CD4-positive, alpha-beta T cell treated with Interferon gamma for 1 hour (primary cell): ENCODE measurements at regions not wholly inside any gene's neighbourhood (a gene's known extent, or its start where the extent isn't known, plus 50 kb on each side); places are given as distances from the start of the nearest gene placed in this dataset.

Experiments used
- DNase-seq: peaks from one replicate; pipeline ENCODE4 v3.0.0-alpha.2; 2020

DNA sequence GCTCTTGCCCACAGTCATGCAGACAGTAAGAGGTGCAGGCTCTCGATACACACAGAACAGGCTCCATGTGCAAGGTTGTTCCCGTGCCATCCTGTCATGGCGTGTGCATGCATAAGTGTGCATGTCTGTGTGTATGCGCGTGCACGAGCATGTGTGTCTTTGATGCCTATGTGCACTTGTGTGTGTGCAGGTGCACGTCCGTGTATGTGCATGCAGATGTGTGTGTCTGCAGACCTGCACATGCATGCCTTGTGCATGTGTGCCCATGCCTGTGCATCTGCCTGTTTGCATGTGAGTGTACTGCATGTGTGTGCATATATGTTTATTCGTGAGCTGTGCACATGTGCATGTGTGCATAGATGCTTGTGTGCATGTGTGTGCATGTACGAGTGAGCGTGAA is 309.8 kb downstream of the TMEM121 start:
- no peak for DNase-seq

DNA sequence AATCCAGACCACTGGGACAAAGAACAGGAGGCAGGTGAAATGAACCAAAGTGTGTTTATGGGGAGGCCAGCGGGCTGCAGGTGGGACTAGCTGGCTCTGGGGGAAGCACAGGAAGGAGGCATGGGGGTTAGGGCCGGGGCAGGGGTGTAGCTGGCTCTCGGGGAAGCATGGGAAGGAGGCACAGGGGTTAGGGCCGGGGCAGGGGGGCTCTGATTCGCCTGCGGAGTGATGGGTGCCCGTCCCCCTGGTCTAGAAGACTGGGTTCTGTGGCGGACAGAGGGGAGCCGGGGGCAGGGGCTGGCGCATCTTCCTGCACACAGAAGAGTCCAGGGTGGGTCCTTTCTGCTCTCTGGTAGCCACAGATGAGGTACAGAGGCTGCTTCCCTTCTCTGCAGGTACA is 310.3 kb downstream of the TMEM121 start:
- DNase-seq = no peak

GRCh38 chr14:105837349-105838063 is 311.1 kb downstream of the TMEM121 start:
- DNase-seq = no peak

DNA sequence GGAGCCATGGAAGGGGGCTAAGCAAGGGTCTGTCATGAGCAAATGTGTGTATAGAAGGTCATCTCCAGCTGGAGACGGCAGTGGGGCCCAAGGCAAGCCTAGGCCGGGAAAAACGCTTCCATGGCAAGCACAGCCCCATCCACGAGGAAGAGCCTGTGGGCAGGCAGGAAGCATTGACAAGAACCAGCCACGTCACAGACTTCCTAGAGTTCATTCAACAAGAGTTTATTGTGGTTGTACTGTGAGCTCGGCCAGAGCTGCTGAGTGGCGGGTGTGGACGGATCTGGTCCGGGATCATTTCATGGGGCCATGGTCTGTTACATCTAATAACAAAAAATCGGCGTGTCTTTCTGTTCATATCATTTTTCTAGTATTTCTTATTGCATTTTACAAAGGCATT is 311.7 kb downstream of the TMEM121 start:
- no peak for DNase-seq

- DNase-seq = no peak
Measured at GRCh38 chr14:105838591-105839424, 312.4 kb downstream of the TMEM121 start.

- DNase-seq = no peak
Measured at GRCh38 chr14:105839425-105840265, 313.3 kb downstream of the TMEM121 start.

DNA sequence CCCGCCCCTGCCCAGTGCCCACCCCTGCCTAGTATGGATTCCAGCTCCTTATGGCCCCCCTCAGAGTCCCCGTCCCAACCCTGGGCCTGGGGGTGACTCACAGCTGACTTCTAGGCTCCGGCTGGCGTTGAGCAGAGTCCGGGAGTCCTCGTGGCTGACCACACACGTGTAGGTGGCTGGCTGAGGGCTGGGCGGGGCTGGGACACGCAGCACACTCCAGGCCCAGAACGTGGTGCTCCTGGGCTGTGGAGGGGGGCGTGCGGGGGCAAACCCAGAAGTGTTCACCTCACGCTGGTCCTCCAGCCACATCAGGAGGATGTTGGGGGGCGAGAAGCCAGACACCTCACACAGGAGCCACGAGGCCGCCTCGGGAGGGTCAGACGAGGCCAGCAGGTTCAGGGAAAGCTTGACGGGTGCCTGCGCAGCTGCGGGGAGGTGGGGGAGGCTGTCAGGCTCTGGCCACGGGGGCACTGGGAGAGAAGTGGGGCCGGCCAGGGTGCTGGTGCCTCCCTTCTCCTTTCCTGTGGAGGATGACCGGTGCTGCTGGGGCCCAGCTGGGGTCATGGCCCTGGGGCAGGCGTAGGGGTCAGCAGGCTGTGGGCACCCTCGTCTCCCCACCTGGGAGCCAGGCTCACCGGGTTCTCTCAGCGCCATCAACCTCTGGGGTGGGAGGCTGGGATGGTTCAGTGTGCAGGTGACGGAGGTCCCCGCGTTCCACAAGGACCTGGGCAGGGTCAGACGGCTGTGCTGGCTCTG is 314.1 kb downstream of the TMEM121 start:
- DNase-seq = no peak

DNA sequence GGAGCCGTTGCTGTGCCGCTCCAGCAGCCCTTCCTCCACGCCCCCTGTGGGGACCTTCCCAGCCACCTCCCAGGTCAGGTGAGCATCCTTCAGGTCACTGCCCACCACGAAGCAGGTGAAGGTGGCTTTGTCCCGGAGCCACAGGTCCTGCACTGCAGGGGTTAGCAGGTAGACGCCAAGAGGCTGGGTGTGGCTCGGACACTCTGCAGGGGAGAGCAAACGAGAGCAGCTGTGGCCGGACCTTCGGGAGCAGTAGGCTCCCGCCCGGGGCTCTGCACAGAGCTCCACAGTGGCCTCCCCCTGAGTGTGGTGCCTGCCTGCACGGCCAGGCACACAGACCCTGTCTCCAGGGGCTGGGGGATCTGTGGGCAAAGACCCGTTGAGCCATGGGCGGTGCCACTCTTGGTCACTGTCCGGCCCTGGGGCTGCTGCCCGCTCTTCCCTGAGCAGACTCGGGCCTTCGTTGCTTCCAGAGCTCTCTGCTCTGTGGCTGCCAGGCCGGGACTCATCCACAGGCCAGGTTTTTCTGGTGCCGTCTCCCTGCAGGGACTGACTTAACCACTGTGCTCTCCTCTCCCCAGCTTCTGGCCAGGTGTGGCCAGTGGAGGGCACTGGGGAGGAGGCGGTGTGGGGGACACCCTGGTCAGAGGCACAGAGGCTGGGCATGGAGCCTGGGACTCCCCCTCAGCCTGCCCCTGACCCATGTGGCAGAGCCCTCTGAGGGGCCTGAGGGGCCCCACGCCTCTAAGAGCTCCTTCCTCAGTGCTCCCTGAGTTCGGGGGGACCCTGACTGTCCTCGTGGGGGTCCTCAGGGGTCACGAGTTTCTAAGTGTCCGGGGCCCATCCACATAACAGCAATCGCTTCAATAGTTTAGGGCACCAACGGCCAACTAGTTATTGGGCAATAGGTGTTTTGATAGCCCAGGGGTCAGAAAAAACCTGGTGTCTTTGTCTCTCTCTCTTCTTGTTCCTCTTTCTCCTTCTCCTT is 314.9 kb downstream of the TMEM121 start:
- no peak for DNase-seq

DNA sequence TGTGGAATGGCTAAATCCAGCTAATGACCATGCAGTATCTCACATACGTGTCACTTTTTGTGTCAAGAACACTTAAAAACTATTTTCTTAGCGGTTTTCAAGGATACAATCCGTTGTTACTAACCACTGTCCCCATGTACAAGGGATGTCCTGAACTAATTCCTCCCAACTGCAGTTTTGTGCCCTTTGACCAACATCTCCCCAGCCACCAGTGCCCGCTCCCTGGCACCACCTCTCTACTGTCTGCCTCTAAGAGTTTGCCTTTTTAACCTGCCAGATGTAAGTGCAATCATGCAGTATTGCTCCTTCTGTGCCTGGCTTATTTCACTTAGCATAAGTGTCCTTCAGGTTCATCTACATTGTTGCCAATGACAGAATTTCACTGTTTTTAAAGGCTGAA is 315.7 kb downstream of the TMEM121 start:
- DNase-seq = no peak

DNA sequence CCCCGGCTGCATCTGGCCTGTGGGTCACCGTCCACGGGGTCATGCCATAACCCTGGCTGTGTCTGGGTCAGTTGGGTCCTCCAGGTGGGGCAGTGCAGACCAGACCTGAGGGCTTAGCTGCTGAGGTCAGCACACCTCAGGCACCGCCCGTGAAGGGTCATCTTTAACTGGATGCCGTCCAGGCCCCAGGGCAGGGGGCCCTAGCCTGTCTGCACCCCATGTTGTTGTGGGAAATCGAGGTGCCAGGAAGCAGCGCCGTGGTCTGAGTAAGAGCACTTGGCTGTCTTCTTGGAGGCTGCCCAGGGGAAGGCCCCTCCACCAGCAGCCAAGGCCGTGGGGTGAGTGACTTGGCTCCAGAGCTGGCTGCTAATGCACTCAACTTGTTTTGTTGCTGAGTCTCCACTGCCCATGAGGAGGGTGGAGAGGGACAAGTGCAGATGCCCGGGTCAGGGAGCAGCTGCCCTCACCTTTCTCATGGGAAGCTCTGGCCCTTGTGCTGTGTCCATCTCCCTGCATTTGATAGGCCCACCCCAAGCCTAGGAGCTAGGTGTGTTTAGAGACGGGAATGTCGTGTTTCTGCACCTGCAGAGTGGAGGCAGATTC is 317.2 kb downstream of the TMEM121 start:
- DNase-seq = no peak

DNA sequence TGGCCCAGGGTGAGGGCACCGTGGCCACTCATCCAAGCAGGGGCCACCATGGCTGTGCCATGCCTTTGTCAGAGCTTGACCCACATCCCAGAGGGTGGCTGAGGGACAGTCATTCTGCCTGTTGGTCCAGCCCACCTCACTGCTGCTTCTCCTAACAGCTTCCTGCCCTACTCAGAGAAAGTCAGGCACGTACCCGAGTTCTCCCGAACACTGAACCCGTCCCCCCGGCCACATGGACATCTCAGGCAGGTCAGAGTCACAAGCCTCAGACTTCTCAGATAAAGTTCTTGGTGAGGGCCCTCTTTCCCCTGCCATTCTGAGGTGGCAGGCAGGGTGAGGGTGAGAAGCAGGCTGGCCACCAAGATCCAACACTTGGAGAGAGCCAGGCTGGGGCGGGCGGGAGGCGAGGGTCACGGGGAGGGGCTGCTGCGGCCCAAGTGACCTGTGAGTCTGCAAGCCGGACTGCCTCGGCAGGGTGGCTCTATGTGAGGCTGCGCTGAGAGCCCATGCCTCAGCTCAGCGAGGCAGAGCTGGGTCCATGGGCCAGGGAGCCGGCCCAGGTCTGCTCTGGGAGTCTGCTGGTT is 317.8 kb downstream of the TMEM121 start:
- no peak for DNase-seq

GRCh38 chr14:105844810-105845724 is 318.7 kb downstream of the TMEM121 start:
- DNase-seq = no peak

- DNase-seq = no peak
Measured at GRCh38 chr14:105845725-105846309, 319.4 kb downstream of the TMEM121 start.

DNA sequence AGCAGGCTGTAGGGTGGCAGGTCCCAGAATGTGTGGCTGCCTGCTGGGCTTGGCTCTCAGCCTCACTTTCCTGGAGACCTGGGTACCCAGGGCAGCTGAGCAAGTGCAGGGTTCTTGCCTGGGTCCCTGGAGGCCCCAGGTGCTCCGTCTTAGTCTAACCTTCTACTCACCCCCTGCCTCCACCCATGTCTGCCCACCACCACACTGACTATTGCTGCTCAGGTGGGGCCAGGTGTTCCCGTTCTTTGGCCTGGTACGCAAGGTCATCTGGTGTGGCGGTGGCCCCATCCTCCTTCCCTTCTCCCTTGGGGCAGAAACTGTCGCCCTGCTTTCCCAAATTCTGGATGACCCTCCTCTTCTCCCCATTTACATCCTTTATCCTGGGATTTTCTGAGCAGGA is 319.9 kb downstream of the TMEM121 start:
- DNase-seq = no peak

GRCh38 chr14:105847400-105847799 is 321.0 kb downstream of the TMEM121 start:
- no peak for DNase-seq

GRCh38 chr14:105848570-105848969 is 322.2 kb downstream of the TMEM121 start:
- DNase-seq = no peak

GRCh38 chr14:105849933-105850626 is 323.7 kb downstream of the TMEM121 start:
- DNase-seq = no peak

DNA sequence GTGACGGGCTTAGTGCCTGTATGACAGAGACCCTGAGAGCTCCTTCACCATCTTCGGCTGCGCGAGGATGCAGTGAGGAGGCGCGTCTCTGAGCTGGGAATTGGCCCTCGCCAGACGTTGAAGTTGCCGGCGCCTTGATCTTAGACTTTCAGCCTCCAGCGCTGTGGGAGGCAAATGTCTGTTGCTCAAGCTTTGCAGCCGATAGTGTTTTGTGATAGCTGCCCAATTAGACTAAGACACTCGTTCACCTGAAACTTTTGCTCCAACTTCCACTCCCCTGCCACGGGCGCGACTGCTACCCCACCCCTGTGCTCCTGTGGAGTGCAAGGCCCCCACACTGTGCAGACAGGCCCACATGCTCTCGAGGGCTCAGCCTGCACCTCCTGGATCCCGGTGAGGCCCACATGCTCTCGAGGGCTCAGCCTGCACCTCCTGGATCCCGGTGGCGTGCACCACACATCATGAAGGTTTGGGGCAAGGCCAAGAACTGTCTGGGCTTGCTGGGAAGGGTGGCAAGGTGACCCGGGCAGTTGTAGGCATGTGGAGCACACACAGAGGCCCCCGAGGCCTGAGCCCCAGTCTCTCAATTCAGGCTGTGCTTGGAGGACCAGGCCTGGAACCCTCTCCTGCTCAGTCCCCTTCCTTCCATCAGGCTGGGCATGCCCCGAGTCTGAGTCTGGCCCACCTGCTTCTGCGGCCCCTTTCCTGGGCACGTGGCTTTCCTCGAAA is 324.6 kb downstream of the TMEM121 start:
- no peak for DNase-seq
